MM.1S (cell line): ENCODE measurements at regions not wholly inside any gene's neighbourhood (a gene's known extent, or its start where the extent isn't known, plus 50 kb on each side); places are given as distances from the start of the nearest gene placed in this dataset.

Source experiments
- CTCF ChIP-seq: fragments of 300-600 bp; sonication (generic); IDR thresholded peaks from 2 replicates; pipeline ENCODE4 v1.5.1; 2016; ENCODE audit warnings: antibody characterized with exemption, low read length, mixed read lengths
- EZH2phosphoT487 ChIP-seq: fragments of 300-600 bp; sonication (generic); IDR thresholded peaks from 2 replicates; pipeline ENCODE4 v1.6.1; 2018; ENCODE audit warnings: antibody characterized with exemption, low read length

GRCh38 chr2:9095226-9095625, 91.7 kb upstream of the MBOAT2 start:
- no peak for TF ChIP-seq CTCF
- no peak for TF ChIP-seq EZH2phosphoT487
